ENCODE measurements at regions not wholly inside any gene's neighbourhood (a gene's known extent, or its start where the extent isn't known, plus 50 kb on each side); places are given as distances from the start of the nearest gene placed in this dataset.
"Not testable (repeated sequence)": the region's sequence is repeated elsewhere in the genome, so short reads cannot be mapped to it uniquely, and the experiment has no call there.

- H3K4me3 ChIP-seq (ENCODE audit: low read depth, low read length): no peak overlapping the region
- TF ChIP-seq CTCF (IDR thresholded peaks at IDR 0.05; ENCODE audit: insufficient read depth, low read length): no peak
- no peak for DNase-seq (ENCODE audit: low read depth)
Observed at GRCh38 chr2:49616800-49617199, 462.5 kb upstream of the FSHR start.

GRCh38 chr2:49611796-49612195 is 457.5 kb upstream of the FSHR start:
- not testable (repeated sequence) for H3K4me3 ChIP-seq (ENCODE audit: low read depth, low read length); DNase-seq (ENCODE audit: low read depth)

DNA sequence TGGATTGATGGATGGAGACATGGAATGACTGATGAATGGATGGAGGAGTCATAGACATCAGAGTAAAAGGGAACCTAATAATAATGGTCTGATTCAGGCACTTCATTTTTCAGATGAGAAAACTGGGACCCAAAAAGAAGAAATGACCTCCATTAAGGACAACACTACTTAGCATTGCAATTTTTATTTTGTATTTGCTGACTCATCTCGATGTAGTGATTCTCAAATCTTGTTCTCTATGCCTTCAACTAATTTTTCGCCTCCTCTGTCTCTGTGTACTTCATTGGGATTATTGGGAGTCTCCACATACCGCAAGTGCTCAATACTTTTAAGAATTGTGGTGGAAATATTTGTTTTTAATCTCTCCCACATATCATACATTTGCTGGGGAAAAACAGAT is 446.2 kb upstream of the FSHR start:
- no peak overlapping the region for H3K4me3 ChIP-seq (ENCODE audit: low read depth, low read length)
- no peak for TF ChIP-seq CTCF (IDR thresholded peaks at IDR 0.05; ENCODE audit: insufficient read depth, low read length)
- no peak for DNase-seq (ENCODE audit: low read depth)

GRCh38 chr2:49598231-49598630 is 443.9 kb upstream of the FSHR start:
- no peak for TF ChIP-seq CTCF (IDR thresholded peaks at IDR 0.05; ENCODE audit: insufficient read depth, low read length)
- DNase-seq (ENCODE audit: low read depth): no peak
- H3K4me3 ChIP-seq (ENCODE audit: low read depth, low read length): no peak overlapping the region

GRCh38 chr2:49585921-49586320 is 431.6 kb upstream of the FSHR start:
- TF ChIP-seq CTCF (IDR thresholded peaks at IDR 0.05; ENCODE audit: insufficient read depth, low read length): no peak
- DNase-seq (ENCODE audit: low read depth): no peak
- H3K4me3 ChIP-seq (ENCODE audit: low read depth, low read length): no peak overlapping the region

DNA sequence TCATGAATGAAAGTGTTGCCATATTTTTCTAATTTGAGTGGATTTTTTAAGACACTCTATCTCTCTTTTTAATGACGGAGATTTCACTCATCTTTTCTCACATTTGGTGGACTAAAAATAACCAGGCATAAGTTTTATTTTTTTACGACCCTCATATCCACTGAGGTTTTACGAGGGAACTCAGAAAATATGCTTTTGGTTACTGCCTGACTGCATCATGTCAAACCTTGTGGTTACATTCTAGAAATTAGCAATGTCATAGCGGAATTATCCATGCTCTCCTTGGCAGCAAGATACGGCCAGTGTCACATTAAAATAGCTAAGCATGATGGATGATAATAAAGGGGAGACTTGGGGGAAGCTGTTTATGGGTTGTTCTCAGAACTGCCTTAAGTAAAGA is 428.6 kb upstream of the FSHR start:
- DNase-seq (ENCODE audit: low read depth): no peak
- no peak overlapping the region for H3K4me3 ChIP-seq (ENCODE audit: low read depth, low read length)
- TF ChIP-seq CTCF (IDR thresholded peaks at IDR 0.05; ENCODE audit: insufficient read depth, low read length): no peak

DNA sequence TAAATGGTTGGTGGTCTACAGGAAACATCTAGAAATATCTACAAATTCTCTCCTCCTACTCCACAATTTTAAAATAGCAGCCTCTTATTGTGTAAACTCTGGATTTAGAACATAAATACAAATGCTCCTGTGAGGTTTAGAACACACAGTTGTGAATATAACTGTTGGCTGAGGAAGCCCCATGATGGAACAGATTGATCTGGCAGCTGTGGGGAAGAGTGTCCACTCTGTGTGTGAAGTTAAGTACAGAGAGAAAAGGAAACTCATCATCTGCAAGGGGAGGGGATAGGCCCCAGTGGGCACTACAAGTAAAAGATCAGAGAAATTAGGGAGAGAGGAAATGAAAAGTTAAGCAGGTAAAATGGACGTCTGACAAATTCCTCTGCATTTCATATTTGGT is 422.7 kb upstream of the FSHR start:
- TF ChIP-seq CTCF (IDR thresholded peaks at IDR 0.05; ENCODE audit: insufficient read depth, low read length): no peak
- DNase-seq (ENCODE audit: low read depth): no peak
- no peak overlapping the region for H3K4me3 ChIP-seq (ENCODE audit: low read depth, low read length)

All from fibroblast of the aortic adventitia (primary cell).